ENCODE measurements at regions not wholly inside any gene's neighbourhood (a gene's known extent, or its start where the extent isn't known, plus 50 kb on each side); places are given as distances from the start of the nearest gene placed in this dataset.
"Not testable (repeated sequence)": the region's sequence is repeated elsewhere in the genome, so short reads cannot be mapped to it uniquely, and the experiment has no call there.

DNA sequence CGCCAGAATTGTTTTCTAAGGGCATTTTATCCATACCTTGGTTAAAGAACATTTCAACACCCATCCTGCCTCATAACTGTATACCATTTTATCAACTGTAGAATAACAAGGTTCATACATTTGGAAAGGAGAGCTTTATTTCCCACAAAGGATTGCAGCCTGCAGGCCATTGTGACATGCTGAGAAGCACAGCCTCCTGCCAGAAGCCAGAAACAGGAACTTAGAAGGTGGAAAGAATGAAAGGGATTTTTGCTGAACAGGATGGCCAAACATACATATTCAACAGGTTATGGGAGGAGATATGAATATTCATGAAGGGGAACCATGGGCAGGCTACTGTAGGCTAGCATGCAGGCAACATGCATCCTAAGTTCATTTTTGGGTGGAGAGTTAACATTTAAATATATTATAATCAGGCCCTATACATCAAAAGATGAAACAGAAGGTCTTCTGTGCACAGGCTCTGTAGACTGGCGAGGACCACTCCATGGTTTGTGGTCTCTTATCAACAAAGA is 59.9 kb upstream of the DIRAS2 start:
- H3K4me1 Mint-ChIP-seq, result peaks cover 1% of the 10 kb centered on the region

DNA sequence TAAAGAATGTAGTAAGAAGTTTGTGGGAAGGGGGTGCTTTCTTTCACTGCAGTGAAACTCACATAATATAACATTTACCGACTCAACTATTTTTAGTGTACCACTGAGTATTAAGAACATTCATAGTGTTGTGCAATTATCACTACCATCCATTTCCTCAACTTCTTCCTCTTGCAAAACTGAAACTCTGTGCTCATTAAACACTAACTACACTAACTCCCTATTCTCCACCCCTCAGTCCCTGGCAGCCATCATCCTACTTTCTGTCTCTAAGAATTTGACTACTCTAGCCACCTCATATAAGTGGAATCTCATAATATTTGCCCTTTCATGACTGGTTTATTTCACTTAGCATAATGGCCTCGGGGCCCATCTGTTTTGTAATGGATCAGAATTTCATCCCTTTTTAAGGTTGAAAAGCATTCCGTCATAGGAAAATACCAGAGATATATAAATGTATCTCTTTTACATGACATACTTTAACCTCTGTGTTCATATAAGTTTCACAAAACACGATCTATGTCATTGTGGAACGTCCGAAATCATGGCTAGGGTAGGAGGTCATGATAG is 56.3 kb upstream of the DIRAS2 start:
- Mint-ChIP-seq H3K27me3 (ENCODE audit: low read depth) (peaks cover 28% of the 10 kb centered on the region), H3K27ac (no peak overlapping the region), H3K36me3 (no peaks in the 10 kb centered on the region), H3K4me3 (no peak overlapping the region), H3K4me1 (peaks cover 1% of the 10 kb centered on the region), H3K9me3 (no peaks in the 10 kb centered on the region)
- TF ChIP-seq CTCF (IDR thresholded peaks at IDR 0.05; ENCODE audit: unreplicated experiment), result no peak
- DNase-seq (ENCODE audit: low spot score in 2 of 2, unreplicated experiment in 2 of 2), result no peak

More for the DNA sequence above, 59.9 kb upstream of the DIRAS2 start:
- no peak overlapping the region for H3K4me3 Mint-ChIP-seq
- H3K9me3 Mint-ChIP-seq, result no peaks in the 10 kb centered on the region
- H3K27me3 Mint-ChIP-seq (ENCODE audit: low read depth), result peaks cover 33% of the 10 kb centered on the region
- no peak for DNase-seq (ENCODE audit: low spot score in 2 of 2, unreplicated experiment in 2 of 2)
- no peak overlapping the region for H3K27ac Mint-ChIP-seq
- no peaks in the 10 kb centered on the region for H3K36me3 Mint-ChIP-seq
- TF ChIP-seq CTCF (IDR thresholded peaks at IDR 0.05; ENCODE audit: unreplicated experiment), result no peak

- peaks cover 1% of the 10 kb centered on the region for H3K4me1 Mint-ChIP-seq
- DNase-seq (ENCODE audit: low spot score in 2 of 2, unreplicated experiment in 2 of 2), result no peak
- H3K36me3 Mint-ChIP-seq, result no peaks in the 10 kb centered on the region
- H3K27ac Mint-ChIP-seq, result no peak overlapping the region
- H3K9me3 Mint-ChIP-seq, result no peaks in the 10 kb centered on the region
- H3K4me3 Mint-ChIP-seq, result no peak overlapping the region
- peaks cover 28% of the 10 kb centered on the region for H3K27me3 Mint-ChIP-seq (ENCODE audit: low read depth)
- no peak for TF ChIP-seq CTCF (IDR thresholded peaks at IDR 0.05; ENCODE audit: unreplicated experiment)
These were observed 55.2 kb upstream of the DIRAS2 start for GRCh38 chr9:90697808-90698207.

GRCh38 chr9:90694187-90694586 is 51.6 kb upstream of the DIRAS2 start:
- H3K36me3 Mint-ChIP-seq; H3K27ac Mint-ChIP-seq; DNase-seq (ENCODE audit: low spot score in 2 of 2, unreplicated experiment in 2 of 2); H3K27me3 Mint-ChIP-seq (ENCODE audit: low read depth); H3K4me3 Mint-ChIP-seq; H3K9me3 Mint-ChIP-seq; H3K4me1 Mint-ChIP-seq: not testable (repeated sequence)

Measured in mesothelial cell of epicardium (in vitro differentiated cells).